HG03565 (cell line): ENCODE measurements at regions not wholly inside any gene's neighbourhood (a gene's known extent, or its start where the extent isn't known, plus 50 kb on each side); places are given as distances from the start of the nearest gene placed in this dataset.
"Not testable (repeated sequence)": the region's sequence is repeated elsewhere in the genome, so short reads cannot be mapped to it uniquely, and the experiment has no call there.

Source experiments
- ATAC-seq: cut with Tn5 transposase; IDR thresholded peaks from one replicate; pipeline ENCODE4 v1.9.1; 2021; ENCODE audit warnings: mild to moderate bottlenecking, moderate library complexity; ENCODE audit not compliant: unreplicated experiment

DNA sequence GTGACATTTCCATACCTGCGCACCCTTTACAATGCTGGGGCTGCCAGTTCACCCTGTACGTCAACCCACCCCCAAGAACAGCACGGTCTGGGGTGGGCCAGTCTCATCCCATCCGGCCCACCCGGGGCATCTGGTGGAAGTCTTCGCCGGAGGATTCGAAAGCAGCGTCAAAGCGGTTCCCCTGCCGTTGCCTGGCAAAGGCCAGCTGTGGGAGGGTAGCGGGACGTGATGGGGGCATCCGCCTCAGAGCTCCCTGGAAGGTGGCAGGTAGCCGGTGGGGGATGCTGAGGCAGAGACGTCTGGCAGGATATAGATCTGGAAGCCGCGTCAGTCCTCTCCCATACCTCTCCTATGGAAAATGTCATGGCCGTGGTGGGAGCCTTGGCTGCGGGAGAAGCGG, 749.1 kb upstream of the DEFB115 start:
- ATAC-seq: not testable (repeated sequence)

DNA sequence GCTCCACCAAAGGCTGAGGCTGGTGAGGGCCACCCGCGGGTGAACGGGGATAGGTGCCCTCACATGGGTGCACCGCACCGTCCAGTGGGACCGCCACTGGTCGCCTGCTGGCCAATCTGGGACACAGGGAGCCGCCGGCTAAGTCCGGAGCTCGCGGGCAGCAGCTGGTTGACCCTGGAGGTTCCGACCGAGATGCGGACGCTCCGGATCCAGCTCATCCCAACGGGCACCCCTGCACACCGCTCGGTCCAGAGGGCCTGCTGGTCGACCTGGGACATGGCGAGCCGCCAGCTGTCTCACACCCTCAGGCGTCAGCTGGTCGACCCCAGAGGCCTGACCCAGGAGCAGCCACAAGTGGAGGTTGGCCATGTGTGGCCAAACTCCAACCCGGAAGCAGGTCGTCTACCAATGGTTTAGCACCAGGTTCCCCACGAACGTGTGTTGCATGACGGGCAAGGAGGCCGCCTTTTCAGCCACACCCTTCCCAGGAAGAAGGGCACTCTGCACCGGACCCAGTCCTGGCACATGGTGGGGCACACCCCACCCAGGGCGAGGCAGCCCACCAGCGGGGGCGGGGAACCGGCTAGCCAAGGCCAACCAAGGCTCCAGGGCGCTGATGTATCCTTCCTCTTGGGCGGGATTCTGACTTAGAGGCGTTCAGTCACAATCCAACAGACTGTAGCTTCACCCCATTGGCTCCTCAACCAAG, 746.0 kb upstream of the DEFB115 start:
- no peak for ATAC-seq

DNA sequence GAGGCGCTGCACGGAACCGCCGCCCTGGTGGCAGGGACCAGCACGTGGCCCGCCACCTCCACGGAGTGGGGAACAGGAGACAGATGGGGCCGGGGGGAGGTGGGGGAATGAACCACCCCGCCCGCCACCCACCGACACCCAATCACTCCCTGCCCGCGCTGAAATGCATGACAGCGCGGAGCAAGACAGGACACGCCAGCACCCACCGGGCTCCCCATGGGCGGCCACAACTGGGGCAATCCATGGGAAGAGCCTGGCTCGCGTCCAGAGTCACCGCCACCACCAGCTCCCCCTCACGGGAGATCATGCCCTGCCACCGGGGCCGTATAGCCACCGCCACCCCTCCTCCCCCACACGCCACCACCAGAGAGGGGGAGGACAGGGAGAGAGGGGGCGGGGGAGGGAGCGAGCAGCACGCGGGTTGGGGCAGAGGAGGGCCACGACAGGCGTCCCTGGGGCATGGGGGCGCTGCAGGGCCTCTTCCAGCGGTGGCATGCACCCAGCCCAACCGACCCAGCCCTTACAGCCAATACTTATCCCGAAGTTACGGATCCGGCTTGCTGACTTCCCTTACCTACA, 744.3 kb upstream of the DEFB115 start:
- ATAC-seq: no peak

DNA sequence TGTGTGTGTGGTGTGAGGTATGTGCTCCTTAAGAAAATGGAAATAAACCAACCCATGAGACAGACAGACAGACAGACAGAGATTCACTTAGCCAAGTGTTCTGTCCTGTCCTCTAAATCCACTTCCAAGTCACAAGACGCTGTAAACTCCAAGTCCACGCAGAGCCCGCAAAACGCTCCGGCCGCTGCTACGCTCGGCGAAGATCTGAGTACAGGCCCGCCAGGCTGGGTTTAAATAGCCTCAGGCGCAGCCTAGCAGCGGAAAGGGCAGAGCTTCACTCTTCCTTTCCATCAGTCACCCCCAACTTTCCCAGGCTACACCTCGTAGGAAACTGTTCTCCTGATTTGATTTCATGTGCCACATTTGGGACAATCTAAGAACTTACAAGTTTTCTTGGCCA, 741.5 kb upstream of the DEFB115 start:
- not testable (repeated sequence) for ATAC-seq

DNA sequence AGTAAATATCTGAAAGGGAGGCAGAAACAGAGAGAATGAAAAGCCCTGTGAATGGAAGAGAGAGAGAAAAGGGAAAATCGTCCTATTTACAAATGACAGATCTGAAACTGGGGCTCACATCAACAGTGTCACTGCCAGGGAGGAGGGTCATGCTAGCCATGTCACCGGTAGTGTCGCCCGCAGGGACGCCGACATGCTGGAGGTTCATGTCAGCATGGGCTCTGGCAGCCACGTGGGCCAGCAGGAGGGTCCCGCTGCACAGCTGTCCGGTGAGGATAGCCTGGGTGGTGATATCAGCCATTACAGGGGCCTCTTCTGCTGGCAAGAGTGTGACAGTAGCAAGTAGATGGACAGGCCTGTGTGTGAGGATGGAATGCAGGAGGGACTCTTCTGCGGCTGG, 738.6 kb upstream of the DEFB115 start:
- not testable (repeated sequence) for ATAC-seq

DNA sequence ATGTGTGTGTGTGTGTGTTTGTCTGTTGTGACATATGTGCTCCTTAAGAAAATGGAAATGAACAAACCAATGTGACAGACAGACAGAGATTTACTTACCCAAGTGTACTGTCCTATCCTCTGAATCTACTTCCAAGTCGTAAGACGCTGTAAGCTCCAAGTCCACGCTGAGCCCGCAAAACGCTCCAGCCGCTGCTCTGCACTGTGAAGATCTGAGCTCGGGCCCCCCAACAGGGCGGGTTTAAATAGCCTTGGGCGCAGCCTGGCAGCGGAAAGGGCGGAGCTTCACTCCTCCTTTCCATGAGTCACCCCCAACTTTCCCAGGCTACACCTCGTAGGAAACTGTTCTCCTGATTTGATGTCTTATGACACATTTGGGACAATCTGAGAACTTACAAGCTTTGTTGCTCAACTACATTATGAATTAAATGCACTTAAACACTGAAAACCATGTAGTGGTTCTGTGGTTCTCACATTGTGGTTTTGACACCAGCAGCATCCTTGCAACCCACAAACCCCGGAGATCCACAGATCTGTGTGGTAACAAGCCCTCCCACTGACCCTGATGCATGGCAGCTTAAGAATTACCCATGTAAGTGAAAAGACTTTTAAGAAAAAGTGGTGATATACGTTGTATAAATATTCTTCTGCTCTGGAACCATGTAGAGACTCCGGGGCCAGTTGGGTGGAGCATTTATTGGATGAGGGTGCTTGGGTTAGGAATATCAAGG, 735.6 kb upstream of the DEFB115 start:
- ATAC-seq: not testable (repeated sequence)

DNA sequence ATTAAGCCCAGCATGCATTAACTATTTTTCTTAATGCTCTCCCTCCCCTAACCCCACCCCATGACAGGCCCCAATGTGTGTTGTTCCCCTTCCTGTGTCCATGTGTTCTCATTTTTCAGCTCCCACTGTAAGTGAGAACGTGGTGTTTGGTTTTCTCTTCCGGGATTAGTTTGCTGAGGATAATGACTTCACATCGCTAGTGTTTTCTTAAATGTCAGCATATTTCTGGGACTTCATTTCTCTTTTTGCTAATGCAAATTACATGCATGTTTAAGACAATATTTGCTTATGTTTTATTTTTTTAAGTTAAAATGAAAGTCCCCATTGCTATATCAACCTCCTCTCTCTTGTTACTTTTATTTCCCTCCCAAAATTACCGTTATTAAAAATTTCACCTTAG, 733.3 kb upstream of the DEFB115 start:
- ATAC-seq: not testable (repeated sequence)

DNA sequence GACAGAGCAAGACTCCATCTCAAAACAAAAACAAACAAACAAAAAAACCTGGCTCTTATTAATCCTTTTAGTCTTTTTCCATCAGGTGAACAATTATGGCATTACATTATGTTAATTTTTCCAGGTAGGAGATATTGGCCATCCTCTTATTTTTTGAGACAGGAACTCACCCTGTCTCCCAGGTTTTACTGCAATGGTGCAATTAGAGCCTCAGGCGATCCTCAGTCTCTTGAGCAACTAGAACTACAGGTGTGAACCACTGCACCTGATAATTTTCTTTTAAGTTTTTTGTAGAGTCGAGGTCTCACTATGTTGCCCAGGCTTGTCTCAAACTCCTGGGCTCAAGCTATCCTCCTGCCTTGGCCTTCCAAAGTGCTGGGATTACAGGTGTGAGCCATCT, 732.7 kb upstream of the DEFB115 start:
- not testable (repeated sequence) for ATAC-seq

DNA sequence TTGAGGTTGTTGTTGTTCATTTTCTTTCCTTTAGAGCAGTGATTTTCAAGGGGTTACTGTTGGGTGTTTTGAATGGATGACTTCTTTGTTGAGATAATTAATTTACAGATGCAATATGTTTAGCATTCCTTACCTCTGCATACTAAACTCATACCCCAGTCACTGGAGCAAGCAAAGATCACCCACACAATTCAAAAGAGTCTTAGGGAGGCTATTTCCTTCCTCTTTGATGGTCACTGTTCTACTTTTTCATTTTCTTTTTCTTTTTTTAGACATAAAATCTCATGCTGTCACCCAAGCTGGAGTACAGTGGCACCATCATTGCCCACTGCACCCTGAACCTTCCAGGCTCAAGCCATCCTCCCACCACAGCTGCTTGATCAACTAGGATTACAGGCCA, 723.8 kb upstream of the DEFB115 start:
- peak; percentile 54 for ATAC-seq

DNA sequence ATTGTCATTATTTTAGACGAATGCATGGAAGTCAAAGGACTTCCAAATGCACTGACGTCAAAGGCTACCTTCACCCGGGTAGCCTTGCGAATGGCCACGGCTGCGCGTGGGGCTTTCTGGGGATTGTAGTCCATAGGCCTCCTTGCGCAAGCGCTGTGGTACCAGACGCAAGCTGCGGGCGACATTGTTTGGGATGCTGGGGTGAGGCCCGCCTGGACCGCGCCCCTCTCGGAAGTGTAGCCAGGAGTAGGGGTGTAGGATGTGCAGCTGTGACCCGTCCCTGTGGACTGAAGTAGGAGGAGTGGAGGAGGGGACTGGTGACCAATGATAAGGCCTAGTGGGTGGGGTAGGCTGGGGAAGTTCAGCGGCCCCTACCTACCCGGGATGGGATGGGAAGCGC, 720.0 kb upstream of the DEFB115 start:
- not testable (repeated sequence) for ATAC-seq

DNA sequence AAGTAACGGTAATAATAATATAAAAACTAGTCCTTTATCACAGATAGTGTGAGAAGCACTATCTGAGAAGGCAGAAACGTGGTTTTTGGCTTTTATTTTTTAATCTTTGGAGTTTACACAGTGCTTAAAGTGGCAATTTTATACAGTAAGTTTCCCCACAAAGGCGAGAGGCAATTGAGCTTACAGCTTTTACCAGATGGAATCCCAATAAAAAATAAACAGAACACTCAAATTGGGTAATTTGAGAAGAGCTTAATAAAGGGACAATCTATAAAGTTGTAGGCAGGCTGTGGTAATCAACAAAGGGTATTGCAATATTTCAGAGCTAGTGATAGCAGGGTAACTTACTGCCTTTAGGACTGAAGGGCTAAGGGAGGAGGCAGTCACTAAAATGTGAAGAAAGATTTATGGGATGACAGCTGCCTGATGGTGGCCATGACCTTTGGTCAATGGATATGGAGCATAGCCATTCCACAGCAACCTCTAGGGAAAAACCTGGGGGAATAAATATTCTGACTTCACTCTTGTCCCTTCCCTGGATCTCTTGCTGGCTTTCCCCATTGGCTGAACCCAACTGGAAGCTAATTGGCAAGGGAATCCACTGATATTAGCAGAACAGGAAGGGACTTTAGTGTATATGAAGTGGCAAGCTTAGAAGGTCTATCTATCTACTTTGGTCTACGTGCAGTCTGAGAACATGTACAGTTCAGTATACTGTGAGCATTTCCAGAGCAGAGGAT, 717.0 kb upstream of the DEFB115 start:
- not testable (repeated sequence) for ATAC-seq

DNA sequence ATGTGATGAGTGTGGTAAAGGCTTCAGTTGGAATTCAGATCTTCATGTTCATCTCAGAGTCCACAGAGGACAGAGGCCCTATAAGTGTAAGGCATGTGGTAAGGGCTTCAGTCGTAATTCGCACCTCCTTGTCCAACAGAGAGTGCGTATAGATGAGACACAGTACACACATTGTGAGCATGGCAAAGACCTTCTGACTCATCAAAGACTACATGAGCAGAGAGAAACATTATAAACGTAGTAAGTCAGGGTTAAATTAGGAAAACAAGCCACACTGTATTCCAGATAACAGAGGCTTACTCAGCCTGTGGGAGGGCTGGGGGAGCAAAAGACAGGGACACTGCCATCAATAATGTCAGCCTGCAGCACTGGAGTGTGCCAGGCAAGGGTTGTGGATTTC, 706.2 kb upstream of the DEFB115 start:
- not testable (repeated sequence) for ATAC-seq

DNA sequence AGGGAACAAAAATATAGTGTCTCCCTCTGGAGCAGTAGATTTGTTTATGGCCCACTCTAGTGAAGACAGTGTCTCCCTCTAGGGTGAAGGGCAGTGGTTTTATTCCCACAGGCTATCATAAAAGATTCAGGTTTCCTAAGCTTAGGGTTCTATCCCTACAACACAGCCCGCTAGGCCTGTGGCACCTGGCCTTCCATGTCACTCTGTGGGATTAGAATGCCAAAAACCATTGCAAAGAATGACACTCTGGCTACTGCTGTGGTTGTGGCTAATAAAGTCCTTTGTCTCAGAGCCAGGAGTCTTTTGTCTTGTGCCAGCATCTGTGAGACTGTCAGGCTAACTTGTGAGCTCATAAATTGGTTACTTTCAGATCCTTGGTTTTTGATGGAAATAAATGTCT, 700.7 kb upstream of the DEFB115 start:
- not testable (repeated sequence) for ATAC-seq

DNA sequence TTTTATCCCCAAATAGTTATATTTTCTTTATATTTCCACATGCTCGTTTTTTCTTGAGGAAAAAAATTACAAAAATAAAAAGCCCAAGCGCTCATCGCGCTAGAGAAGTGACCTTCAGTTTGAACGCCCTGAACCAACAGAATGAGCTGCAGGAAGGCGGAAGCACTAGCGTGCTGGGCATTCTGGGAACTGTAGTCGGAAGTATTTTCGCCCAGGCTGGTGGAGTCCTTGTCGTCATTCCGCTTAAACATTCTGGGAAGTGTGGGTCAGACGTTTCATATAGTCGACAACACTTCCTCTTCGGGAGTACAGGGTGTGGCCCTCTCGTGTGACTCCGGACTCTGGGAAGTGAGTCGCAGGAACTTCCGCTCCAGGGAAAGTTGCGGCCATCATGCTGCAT, 692.4 kb upstream of the DEFB115 start:
- not testable (repeated sequence) for ATAC-seq

DNA sequence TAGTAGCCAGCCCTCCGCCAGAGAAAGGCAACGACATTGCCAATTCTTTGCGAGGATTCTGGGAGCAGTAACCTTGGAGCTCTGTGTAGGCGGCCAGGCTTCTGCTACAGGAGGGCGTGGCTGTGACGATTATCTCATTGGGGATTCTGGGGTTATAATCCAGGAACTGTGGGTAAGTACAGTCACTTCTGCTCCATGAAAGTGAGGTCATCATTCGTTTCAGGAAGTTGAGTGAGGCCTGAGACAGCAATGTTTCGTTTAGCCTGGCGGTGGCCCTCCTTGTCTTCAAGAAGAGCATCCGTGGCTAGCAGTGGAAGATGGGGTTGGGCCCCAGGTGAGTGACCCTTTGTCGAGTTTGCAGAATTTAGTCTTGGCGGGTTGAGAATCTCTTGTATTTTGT, 687.6 kb upstream of the DEFB115 start:
- ATAC-seq: not testable (repeated sequence)

DNA sequence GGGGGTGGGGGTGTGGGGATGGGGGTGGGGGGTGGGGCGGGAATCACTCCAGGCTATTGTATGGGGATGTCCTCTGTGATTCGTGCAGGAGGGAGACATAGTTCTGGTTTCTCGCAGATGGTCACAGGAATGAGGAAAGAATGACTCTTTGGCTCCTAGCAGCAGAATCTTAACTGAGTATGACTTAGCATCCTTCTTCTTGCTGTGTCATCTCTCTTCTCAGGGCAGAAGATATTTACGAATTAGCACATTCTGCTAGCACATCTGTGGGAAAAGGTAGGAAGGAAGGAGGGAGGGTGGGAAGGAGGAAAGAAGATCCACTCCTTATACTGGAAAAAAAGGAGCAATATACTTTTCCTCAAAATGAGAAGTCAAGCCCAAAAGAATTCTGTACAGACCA, 686.8 kb upstream of the DEFB115 start:
- not testable (repeated sequence) for ATAC-seq

DNA sequence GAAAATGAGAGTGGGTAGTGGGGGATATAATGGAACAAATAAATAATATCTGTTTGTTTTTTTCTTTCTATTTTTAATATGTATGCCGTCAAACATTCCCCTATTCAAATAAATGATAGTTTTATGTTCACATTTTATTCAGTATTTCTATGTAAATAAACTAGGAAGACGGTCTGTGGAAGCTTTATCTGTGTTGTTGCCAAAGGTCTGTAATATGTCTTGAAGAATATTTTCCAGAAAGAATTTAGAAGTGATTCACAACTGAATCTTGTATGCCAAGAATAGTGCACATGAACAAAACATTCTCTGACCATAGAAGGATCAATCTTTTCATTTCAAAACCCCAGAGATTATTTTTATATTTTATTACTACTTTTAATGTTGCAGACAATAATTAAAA, 683.1 kb upstream of the DEFB115 start:
- ATAC-seq: not testable (repeated sequence)

DNA sequence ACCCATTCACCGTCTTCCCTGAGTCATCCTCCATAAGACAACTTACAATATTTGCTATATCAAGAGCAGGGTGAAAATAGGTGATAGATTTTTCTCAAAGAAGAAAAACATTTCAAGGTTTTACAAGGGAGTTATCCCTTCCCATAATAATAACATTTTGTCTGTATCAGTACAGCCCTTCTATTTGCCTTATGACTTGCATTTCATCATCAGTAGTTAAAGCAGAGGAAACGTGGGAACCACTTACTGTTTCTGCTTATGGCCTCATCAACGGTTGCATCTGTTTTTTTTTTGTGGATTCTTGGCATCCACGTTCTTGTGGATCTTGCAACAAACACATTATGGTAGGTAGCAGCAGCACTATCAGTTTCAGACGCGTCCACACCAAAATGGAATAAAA, 678.4 kb upstream of the DEFB115 start:
- not testable (repeated sequence) for ATAC-seq

DNA sequence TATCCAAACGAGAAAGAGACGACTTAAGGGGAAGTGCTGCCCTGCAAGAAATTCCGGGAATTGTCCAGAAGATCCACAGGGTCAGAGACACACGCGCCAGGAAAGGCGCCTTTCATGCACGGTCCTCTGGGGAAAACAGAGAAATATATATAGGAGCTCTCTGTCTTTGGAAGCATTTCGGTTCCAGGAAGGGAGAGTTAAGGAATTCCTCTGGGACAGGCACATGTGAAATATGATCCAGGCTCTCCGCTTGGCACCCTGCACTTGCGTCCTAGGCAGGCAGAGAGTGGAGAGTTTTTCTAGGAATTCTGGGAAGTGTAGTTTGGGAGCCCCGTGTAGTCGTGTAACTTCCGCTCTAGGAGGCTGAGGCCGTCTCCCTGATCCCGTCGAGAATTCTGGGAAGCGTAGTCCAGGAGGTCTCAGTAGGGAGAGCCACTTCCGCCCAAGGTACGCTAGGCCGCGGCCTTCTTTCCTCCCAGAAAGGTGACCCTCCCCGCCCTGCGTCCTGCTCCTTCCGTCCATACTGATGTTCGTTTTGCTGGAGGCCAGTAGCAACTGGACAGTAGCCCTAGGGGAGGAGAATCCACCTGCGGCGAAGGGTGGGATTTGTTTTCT, 677.5 kb upstream of the DEFB115 start:
- ATAC-seq: not testable (repeated sequence)

DNA sequence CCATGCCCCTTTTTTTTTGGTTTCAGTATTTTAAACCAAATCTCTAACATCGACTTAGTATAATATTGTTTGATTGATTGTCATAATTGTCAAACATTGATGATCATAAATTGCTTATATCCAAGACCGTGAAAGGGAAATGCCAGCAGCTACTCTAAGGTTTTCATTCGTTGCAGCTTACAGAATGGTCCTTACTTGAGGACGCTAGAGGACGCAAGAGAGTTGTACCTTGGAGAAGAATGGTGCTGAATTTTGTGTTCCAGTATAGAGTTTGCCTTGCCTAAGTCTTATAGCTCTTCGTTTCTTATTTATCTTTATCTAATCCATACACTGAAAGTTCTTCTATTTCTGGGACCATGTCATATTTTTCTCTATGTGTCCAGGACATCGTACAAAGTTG, 675.6 kb upstream of the DEFB115 start:
- not testable (repeated sequence) for ATAC-seq

DNA sequence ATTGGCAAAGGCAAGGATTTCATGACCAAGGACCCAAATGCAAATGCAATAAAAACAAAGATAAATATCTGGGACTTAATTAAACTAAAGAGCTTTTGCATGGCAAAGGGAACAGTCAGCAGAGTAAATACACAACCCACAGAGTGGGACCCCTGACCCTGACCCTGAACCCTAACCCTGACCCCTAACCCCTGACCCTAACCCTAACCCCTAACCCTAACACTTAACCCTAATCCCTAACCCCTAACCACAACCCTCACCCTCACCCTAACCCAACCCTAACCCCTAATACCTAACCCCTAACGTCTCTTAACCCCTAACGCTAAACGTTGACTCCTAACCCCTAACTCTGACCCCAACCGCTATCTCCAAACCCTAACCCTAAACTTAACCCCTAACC, 673.1 kb upstream of the DEFB115 start:
- ATAC-seq: not testable (repeated sequence)
